ENCODE measurements at regions not wholly inside any gene's neighbourhood (a gene's known extent, or its start where the extent isn't known, plus 50 kb on each side); places are given as distances from the start of the nearest gene placed in this dataset.

DNA sequence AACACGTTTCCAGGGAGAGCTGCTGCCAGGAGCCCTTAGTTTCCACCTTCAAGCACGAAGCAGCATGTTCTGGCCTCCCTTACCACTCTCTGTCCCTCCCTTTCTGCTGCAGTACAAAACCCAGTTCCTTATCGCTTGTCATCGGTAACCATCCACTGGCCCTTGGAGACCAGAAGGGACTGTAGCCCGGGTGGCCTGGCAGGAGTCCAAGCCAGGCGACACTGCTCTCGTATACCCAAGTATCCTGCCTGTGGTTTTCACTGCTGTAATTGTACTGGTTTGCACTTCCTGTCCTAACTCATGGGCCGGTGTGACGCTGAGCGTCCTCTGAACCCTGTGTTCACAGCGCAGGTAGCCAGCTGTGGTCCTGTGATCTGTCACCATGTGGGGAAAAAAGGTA lies 81.1 kb downstream of the MAF start:
- H3K4me3 Mint-ChIP-seq = no peak overlapping the region
- no peak for TF ChIP-seq CTCF (IDR thresholded peaks at IDR 0.05; ENCODE audit: unreplicated experiment in 3 of 3)
- no peak overlapping the region for H3K27ac Mint-ChIP-seq
- H3K36me3 Mint-ChIP-seq (ENCODE audit: low read depth) = no peaks in the 10 kb centered on the region
- H3K9me3 Mint-ChIP-seq = no peaks in the 10 kb centered on the region
- peaks cover 12% of the 10 kb centered on the region for H3K27me3 Mint-ChIP-seq (ENCODE audit: low read depth)
- no peaks in the 10 kb centered on the region for H3K4me1 Mint-ChIP-seq

GRCh38 chr16:79517156-79517555 lies 83.4 kb downstream of the MAF start:
- H3K27ac Mint-ChIP-seq = no peak overlapping the region
- peaks cover 19% of the 10 kb centered on the region for H3K27me3 Mint-ChIP-seq (ENCODE audit: low read depth)
- no peaks in the 10 kb centered on the region for H3K4me1 Mint-ChIP-seq
- no peaks in the 10 kb centered on the region for H3K36me3 Mint-ChIP-seq (ENCODE audit: low read depth)
- H3K4me3 Mint-ChIP-seq = no peak overlapping the region
- no peaks in the 10 kb centered on the region for H3K9me3 Mint-ChIP-seq
- TF ChIP-seq CTCF (IDR thresholded peaks at IDR 0.05; ENCODE audit: unreplicated experiment in 3 of 3) = no peak

DNA sequence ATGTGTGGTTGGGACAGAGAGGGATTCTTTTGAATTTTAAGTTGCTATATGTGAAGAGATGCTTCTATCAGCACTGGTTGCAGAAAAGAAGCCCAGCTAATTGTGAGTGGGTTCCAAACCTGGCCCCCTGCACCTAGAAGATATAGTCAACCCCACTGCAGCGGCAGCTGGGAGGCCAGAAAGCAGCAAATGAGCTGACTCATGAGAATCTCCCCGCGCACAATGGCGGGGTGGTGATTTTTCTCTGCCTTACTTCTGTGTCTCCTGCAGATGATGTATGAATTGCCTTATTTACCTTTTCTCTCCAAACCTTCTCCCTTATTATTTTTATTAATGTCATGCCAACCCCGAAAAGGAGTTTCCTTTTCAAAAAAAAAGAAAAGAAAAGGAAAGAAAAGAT lies 89.7 kb downstream of the MAF start:
- no peaks in the 10 kb centered on the region for H3K36me3 Mint-ChIP-seq (ENCODE audit: low read depth)
- no peak overlapping the region for H3K27ac Mint-ChIP-seq
- no peak overlapping the region for H3K4me3 Mint-ChIP-seq
- H3K4me1 Mint-ChIP-seq = no peaks in the 10 kb centered on the region
- no peaks in the 10 kb centered on the region for H3K9me3 Mint-ChIP-seq
- no peak for TF ChIP-seq CTCF (IDR thresholded peaks at IDR 0.05; ENCODE audit: unreplicated experiment in 3 of 3)
- peaks cover 10% of the 10 kb centered on the region for H3K27me3 Mint-ChIP-seq (ENCODE audit: low read depth)

GRCh38 chr16:79509906-79510305 lies 90.6 kb downstream of the MAF start:
- no peaks in the 10 kb centered on the region for H3K4me1 Mint-ChIP-seq
- H3K4me3 Mint-ChIP-seq = no peak overlapping the region
- H3K27me3 Mint-ChIP-seq (ENCODE audit: low read depth) = peaks cover 10% of the 10 kb centered on the region
- no peaks in the 10 kb centered on the region for H3K9me3 Mint-ChIP-seq
- no peak for TF ChIP-seq CTCF (IDR thresholded peaks at IDR 0.05; ENCODE audit: unreplicated experiment in 3 of 3)
- no peaks in the 10 kb centered on the region for H3K36me3 Mint-ChIP-seq (ENCODE audit: low read depth)
- H3K27ac Mint-ChIP-seq = no peak overlapping the region

DNA sequence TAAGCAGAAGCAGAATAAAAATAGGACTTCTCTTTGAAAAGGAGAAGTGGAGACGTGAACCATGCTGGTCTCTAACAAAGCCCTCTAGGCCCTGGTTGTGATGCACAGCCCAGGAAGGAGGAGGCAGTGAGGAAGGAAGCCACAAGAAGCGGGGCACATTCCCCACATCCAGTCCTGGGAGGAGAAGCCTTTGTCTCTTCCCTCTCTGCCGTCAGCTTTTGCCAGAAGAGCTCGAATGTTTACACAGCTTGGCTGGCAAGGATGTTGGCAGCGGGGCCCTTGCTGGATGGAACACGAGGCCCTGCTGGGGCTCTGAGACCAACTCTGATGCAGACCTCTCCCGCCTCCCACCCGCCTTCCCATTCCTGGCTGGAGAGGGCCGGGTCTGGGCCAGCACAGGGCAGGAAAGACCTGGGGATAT lies 91.3 kb downstream of the MAF start:
- Mint-ChIP-seq H3K9me3 (no peaks in the 10 kb centered on the region), H3K27ac (no peak overlapping the region), H3K36me3 (ENCODE audit: low read depth) (no peaks in the 10 kb centered on the region), H3K27me3 (ENCODE audit: low read depth) (peaks cover 10% of the 10 kb centered on the region), H3K4me1 (no peaks in the 10 kb centered on the region), H3K4me3 (no peak overlapping the region)
- no peak for TF ChIP-seq CTCF (IDR thresholded peaks at IDR 0.05; ENCODE audit: unreplicated experiment in 3 of 3)

DNA sequence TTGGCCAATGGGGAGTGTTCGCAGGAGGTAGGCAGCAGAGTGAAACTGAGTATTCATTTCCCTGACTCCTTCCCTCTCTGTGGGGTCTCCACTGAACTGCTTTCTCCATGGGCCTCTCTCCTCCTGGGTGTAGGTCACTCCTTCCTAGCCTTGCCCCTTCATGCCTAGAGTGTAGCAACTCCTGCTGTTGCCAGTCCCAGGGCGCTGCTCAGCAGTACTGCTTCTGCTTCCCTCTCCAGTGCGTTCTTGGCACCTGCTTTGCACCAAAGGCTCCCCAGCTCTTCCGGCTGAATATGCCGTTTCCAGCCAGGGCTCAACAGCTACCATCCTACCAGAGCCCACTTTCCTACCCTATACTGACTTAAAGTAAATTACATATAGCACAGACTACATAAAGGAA lies 92.2 kb downstream of the MAF start:
- TF ChIP-seq CTCF (IDR thresholded peaks at IDR 0.05; ENCODE audit: unreplicated experiment in 3 of 3) = no peak

More for the DNA sequence above, 92.2 kb downstream of the MAF start:
- H3K4me1 Mint-ChIP-seq = no peaks in the 10 kb centered on the region
- no peaks in the 10 kb centered on the region for H3K9me3 Mint-ChIP-seq
- H3K27me3 Mint-ChIP-seq (ENCODE audit: low read depth) = peaks cover 10% of the 10 kb centered on the region
- no peaks in the 10 kb centered on the region for H3K36me3 Mint-ChIP-seq (ENCODE audit: low read depth)
- no peak overlapping the region for H3K27ac Mint-ChIP-seq
- H3K4me3 Mint-ChIP-seq = no peak overlapping the region
